BJ (cell line): ENCODE measurements at regions not wholly inside any gene's neighbourhood (a gene's known extent, or its start where the extent isn't known, plus 50 kb on each side); places are given as distances from the start of the nearest gene placed in this dataset.
"Not testable (repeated sequence)": the region's sequence is repeated elsewhere in the genome, so short reads cannot be mapped to it uniquely, and the experiment has no call there.

ENCODE experiments used
- CTCF ChIA-PET: fragments of 350-600 bp; formaldehyde crosslinking; extraction: SDS; loops from one replicate; lab custom pipeline; 2021; ENCODE audit warnings: antibody characterized with exemption, inconsistent platforms; lab: Yijun Ruan, JAX
- POLR2A ChIA-PET: fragments of 300-600 bp; sonication (Branson Sonifier 250); formaldehyde crosslinking; extraction: SDS; loops from one replicate; lab custom pipeline; 2021; ENCODE audit warnings: antibody characterized with exemption; lab: Charles Lee
- DNase-seq: peaks from one replicate; pipeline ENCODE4 v3.0.0-alpha.2; 2011; ENCODE audit warnings: low read depth
- H3K27me3 ChIP-seq: 2 replicates; pipeline ENCODE4 v1.6.0; 2011; ENCODE audit warnings: low read length; ENCODE audit not compliant: control insufficient read depth, insufficient read depth
- H3K36me3 ChIP-seq: 2 replicates; pipeline ENCODE4 v1.5.1; 2011; ENCODE audit warnings: low read length; ENCODE audit not compliant: control insufficient read depth, insufficient read depth
- H3K4me3 ChIP-seq: 2 replicates; pipeline ENCODE4 v1.5.1; 2011; ENCODE audit warnings: low read depth, mild to moderate bottlenecking, control low read depth, low read length
- TF ChIP-seq, protein P1 (sequence below): IDR thresholded peaks from 2 replicates; pipeline ENCODE4 v1.5.1; 2011; ENCODE audit warnings: low read depth, mild to moderate bottlenecking, control low read depth, inconsistent platforms, low read length, moderate library complexity; ENCODE audit not compliant: insufficient read depth

DNA sequence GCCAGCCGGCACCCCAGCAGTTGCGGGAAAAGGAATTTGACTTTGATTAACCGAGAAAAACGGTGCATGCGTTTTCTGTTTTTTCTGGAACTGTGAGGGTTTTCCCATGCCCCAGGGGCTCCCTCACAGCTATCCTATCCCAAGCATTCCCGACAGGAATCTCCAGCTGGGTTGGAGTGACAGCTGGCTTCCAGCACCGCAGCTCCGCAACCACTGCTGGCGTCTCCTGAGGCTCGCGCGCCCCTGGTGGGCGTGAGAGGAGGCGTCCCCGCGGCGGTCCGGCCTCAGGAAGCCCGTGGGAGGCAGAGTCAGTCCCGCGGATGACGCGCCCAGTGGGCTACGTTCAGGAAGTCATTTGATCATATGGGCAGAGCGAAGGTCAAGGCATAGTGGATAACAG, 623.2 kb downstream of the SPATA31A6 start:
- DNase-seq, POLR2A ChIA-PET, H3K4me3 ChIP-seq, H3K27me3 ChIP-seq, CTCF ChIA-PET, H3K36me3 ChIP-seq: not testable (repeated sequence)

DNA sequence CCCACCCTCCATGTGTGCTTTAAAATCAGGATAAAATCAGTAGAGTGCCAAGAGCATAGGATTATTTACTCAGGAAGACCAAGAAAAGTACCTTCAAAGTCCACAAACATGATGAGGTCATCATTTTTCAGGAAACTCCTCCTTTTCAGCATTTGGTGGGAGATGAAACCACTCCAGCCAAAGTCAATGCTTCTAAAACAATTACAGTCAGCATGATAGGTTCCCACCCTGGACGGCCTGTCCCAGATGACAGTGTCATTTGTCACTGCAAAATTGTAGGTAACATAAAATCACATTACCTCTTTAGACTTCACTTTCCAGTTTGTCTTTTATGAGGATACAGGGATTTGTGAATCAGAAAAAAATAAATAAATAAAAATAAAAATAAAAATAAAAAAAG, 638.0 kb downstream of the SPATA31A6 start:
- POLR2A ChIA-PET = not testable (repeated sequence)

DNA sequence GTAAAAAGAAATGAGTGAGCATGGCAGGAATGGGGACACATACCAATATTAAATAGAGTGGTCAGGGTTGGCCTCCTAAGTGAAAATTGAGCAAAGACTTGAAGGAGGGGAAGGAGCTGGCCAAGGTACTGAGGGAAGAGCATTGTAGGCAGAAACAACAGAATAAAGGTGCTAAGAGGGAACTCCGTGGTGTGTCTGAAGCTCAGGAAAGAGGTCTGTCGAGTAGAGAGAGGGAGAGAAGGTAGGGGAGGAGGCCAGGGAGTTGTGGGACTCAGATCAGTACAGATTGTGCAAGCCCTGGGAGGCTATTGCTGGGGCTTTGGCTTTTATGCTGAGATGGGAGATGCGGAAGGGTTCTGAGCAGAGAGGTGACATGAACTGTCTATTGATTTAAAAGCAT, 664.7 kb downstream of the SPATA31A6 start:
- H3K36me3 ChIP-seq, DNase-seq, H3K27me3 ChIP-seq, CTCF ChIA-PET, H3K4me3 ChIP-seq, POLR2A ChIA-PET: not testable (repeated sequence)

More for the DNA sequence above, 638.0 kb downstream of the SPATA31A6 start:
- H3K4me3 ChIP-seq, CTCF ChIA-PET, H3K36me3 ChIP-seq, DNase-seq, H3K27me3 ChIP-seq: not testable (repeated sequence)

DNA sequence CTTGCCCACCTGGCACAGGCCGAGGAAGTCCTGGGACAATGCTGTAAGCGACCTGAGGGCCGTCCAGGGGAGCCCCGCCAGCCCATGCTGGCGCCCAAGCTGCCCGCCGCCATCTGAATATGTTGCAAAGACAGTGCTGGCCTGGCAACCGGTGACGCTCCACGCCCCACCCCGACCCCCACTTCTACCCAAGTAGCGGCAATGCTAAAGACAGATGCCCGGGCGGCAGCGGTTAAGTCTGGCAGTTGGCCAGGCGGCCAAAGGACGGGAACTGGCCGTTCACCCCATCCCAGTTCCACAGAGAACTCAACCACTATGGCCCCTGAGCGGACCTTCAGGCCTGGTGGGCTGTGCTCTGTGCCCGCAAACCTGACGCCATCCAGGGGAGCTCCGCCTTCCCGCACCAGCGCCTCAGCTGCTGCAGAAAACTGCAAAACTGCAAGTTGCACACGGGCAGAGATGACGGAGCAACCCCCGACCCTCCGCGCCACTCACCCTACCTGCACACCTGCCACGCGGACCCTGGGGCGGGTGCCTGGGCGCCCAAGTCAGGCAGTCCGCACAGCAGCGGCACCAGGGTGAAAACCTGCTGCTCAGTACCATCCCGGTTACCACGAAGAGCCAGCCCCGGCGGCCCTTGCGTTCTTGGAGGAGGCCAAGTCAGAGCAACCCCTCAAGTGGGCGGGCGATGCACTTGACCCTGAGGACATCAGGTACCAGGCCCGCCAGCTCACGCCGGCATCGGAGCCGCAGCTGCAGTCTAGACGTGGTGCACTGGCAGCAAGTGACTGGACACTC, 667.6 kb downstream of the SPATA31A6 start:
- H3K4me3 ChIP-seq, POLR2A ChIA-PET, H3K36me3 ChIP-seq, CTCF ChIA-PET, H3K27me3 ChIP-seq, DNase-seq: not testable (repeated sequence)

DNA sequence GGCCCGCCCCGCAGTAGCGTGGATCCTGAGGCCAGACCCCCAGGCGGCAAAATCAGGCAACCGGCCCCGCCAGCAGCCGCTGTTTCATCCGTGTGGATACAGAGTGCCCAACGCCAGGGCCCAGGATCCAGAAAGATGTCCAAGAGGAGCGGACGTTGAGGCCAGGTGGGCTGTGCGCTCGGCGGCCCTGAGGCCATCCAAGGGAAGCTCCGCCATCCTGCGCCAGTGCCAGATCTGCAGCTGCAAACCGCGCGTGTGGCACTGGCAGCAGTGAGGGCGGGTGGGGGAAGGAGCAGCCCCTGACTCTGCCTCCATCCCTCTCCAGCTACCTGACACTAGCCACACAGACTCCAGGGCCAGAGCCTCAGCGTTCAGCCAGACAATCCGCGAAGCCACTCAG, 668.2 kb downstream of the SPATA31A6 start:
- H3K27me3 ChIP-seq, POLR2A ChIA-PET, CTCF ChIA-PET, H3K36me3 ChIP-seq, H3K4me3 ChIP-seq, DNase-seq: not testable (repeated sequence)

DNA sequence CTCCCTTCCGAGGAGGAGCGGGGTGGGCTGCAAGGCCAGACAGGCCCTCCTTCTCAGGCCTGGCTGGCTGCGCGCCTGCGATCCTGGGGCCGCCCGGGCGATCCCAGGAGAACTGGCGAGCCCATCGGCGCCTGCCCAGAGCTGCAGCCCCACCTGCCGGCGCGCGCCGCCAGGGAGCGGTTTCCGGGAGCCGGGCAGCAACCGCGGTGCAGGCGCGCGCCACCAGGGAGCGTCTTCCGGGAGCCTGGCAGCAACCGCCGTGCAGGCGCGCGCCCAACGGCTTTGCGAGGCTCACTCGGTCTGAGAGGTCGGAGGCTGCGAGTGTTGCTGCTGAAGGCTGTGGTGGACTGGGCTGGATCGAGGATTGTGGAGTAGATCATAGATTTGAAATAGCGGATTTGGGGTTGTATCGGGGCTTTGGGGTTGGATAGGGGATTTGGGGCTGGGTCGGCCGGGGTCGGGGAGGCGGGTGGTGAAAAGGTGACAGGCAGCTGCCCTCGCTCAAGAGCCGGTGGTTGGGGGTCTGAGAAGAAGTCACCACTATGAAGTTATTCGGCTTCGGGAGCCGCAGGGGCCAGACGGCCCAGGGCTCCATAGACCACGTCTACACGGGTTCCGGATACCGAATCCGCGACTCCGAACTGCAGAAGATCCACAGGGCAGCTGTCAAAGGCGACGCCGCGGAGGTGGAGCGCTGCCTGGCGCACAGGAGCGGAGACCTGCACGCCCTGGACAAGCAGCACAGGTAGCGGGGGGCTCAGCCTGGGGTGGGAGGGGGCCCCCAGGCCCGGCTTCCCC, 668.9 kb downstream of the SPATA31A6 start:
- H3K36me3 ChIP-seq, H3K4me3 ChIP-seq, H3K27me3 ChIP-seq, DNase-seq, CTCF ChIA-PET, POLR2A ChIA-PET: not testable (repeated sequence)
- TF ChIP-seq, protein P1, sequence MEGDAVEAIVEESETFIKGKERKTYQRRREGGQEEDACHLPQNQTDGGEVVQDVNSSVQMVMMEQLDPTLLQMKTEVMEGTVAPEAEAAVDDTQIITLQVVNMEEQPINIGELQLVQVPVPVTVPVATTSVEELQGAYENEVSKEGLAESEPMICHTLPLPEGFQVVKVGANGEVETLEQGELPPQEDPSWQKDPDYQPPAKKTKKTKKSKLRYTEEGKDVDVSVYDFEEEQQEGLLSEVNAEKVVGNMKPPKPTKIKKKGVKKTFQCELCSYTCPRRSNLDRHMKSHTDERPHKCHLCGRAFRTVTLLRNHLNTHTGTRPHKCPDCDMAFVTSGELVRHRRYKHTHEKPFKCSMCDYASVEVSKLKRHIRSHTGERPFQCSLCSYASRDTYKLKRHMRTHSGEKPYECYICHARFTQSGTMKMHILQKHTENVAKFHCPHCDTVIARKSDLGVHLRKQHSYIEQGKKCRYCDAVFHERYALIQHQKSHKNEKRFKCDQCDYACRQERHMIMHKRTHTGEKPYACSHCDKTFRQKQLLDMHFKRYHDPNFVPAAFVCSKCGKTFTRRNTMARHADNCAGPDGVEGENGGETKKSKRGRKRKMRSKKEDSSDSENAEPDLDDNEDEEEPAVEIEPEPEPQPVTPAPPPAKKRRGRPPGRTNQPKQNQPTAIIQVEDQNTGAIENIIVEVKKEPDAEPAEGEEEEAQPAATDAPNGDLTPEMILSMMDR = peak; percentile 11; the same call in 1 of the 2 replicates

DNA sequence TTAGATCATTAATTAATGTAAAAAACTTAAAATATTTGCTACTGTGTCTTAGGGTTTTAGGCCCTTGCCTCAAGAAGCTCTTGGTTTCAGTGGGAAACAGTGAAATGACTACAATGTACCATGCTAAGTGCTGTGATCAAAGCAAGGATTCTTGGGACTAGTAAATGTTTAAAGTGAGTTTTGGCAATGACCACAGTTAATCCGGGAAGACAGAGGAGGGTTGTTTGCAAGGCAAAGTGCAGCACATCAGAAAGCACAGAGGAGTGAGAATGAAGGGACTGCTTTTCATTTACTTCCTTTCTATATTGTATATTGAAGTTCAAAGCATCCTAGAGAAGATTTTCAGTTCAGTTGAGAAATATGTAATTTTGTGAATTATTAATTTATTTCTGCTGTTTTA, 676.7 kb downstream of the SPATA31A6 start:
- H3K27me3 ChIP-seq, DNase-seq, H3K4me3 ChIP-seq, POLR2A ChIA-PET, CTCF ChIA-PET, H3K36me3 ChIP-seq: not testable (repeated sequence)

DNA sequence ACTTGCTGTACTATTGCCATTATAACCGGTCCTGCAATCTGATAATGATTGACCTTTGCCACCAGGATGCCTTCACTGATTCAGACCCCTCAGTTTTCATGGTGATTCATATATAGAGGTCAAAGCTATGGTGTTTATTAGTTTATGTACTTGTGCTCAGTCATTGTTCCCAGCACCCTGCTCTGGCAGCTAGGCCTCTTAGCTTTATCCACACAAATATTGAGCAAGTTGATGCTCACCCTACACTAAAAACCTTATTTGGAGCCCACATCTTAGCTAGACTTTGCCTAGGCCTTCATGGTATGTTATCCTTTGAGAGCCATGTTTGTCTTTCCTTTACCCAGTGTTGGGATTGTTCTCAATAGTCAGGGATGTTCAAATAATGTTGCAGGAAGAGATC, 679.0 kb downstream of the SPATA31A6 start:
- DNase-seq, H3K27me3 ChIP-seq, POLR2A ChIA-PET: not testable (repeated sequence)

More for the DNA sequence above, 679.0 kb downstream of the SPATA31A6 start:
- CTCF ChIA-PET, H3K4me3 ChIP-seq, H3K36me3 ChIP-seq: not testable (repeated sequence)
